IPS DF 6.9 (cell line): ENCODE measurements at regions not wholly inside any gene's neighbourhood (a gene's known extent, or its start where the extent isn't known, plus 50 kb on each side); places are given as distances from the start of the nearest gene placed in this dataset.

Experiments
- DNase-seq: peaks from one replicate; pipeline ENCODE4 v3.0.0-alpha.2; 2013; ENCODE audit warnings: low read depth, low spot score
- H3K27ac ChIP-seq: one replicate; pipeline ENCODE4 v1.5.1; 2013; ENCODE audit warnings: low read length, control low read depth
- H3K27me3 ChIP-seq: 2 replicates; pipeline ENCODE4 v1.6.1; 2013; ENCODE audit warnings: mild to moderate bottlenecking, low read length; ENCODE audit not compliant: control insufficient read depth, insufficient read depth
- H3K36me3 ChIP-seq: 2 replicates; pipeline ENCODE4 v1.6.1; 2013; ENCODE audit warnings: low read length; ENCODE audit not compliant: control insufficient read depth, insufficient read depth
- H3K4me1 ChIP-seq: 2 replicates; pipeline ENCODE4 v1.6.1; 2013; ENCODE audit warnings: low read length; ENCODE audit not compliant: control insufficient read depth, insufficient read depth
- H3K4me3 ChIP-seq: 2 replicates; pipeline ENCODE4 v1.5.1; 2013; ENCODE audit warnings: mild to moderate bottlenecking, low read length
- H3K9me3 ChIP-seq: 2 replicates; pipeline ENCODE4 v1.6.1; 2013; ENCODE audit warnings: low read length, inconsistent platforms; ENCODE audit not compliant: control insufficient read depth, insufficient read depth
- WGBS: extraction: QIAGEN DNeasy Blood & Tissue Kit; methylation state at CpG from one replicate; pipeline ENCODE4 v1.1.7; 2013; ENCODE audit warnings: mixed read lengths, missing lambda C conversion rate; ENCODE audit not compliant: insufficient read length, insufficient coverage; 5-methylcytosine and 5-hydroxymethylcytosine counted together

- DNase-seq: no peak
Observed at GRCh38 chr18:69308619-69309018, 92.1 kb upstream of the DOK6 start.

GRCh38 chr18:69326094-69326493 is 74.6 kb upstream of the DOK6 start:
- no peaks in the 10 kb centered on the region for H3K27me3 ChIP-seq
- no peak overlapping the region for H3K27ac ChIP-seq
- DNase-seq: no peak
- H3K4me3 ChIP-seq: no peak overlapping the region
- peaks cover 3% of the 10 kb centered on the region; the same call in 1 of the 2 replicates for H3K36me3 ChIP-seq
- no peaks in the 10 kb centered on the region for H3K9me3 ChIP-seq
- H3K4me1 ChIP-seq: no peaks in the 10 kb centered on the region

More at GRCh38 chr18:69308619-69309018, 92.1 kb upstream of the DOK6 start:
- H3K36me3 ChIP-seq: no peaks in the 10 kb centered on the region
- no peaks in the 10 kb centered on the region for H3K4me1 ChIP-seq
- WGBS: no CpG with 5 or more reads among the region's 2 CpGs
- no peak overlapping the region for H3K27ac ChIP-seq
- H3K4me3 ChIP-seq: no peak overlapping the region
- H3K27me3 ChIP-seq: no peaks in the 10 kb centered on the region
- no peaks in the 10 kb centered on the region for H3K9me3 ChIP-seq

- WGBS: no CpG with 5 or more reads among the region's 13 CpGs
- Histone ChIP-seq H3K36me3 (peaks cover 3% of the 10 kb centered on the region; the same call in 1 of the 2 replicates), H3K4me3 (no peak overlapping the region), H3K4me1 (no peaks in the 10 kb centered on the region), H3K27me3 (no peaks in the 10 kb centered on the region), H3K9me3 (no peaks in the 10 kb centered on the region), H3K27ac (no peak overlapping the region)
- DNase-seq: no peak
Observed at GRCh38 chr18:69328086-69328485, 72.6 kb upstream of the DOK6 start.

GRCh38 chr18:69330385-69331005 is 70.2 kb upstream of the DOK6 start:
- Histone ChIP-seq H3K27ac (no peak overlapping the region), H3K9me3 (no peaks in the 10 kb centered on the region), H3K36me3 (peaks cover 3% of the 10 kb centered on the region; the same call in 1 of the 2 replicates), H3K4me3 (no peak overlapping the region), H3K4me1 (no peaks in the 10 kb centered on the region), H3K27me3 (no peaks in the 10 kb centered on the region)
- no CpG with 5 or more reads among the region's 4 CpGs for WGBS
- DNase-seq: no peak

GRCh38 chr18:69349912-69350597 is 50.6 kb upstream of the DOK6 start:
- Histone ChIP-seq H3K9me3 (no peaks in the 10 kb centered on the region), H3K27ac (no peak overlapping the region), H3K4me3 (no peak overlapping the region), H3K4me1 (no peaks in the 10 kb centered on the region), H3K27me3 (no peaks in the 10 kb centered on the region), H3K36me3 (no peaks in the 10 kb centered on the region)
- whole genome bisulfite sequencing: no CpG with 5 or more reads among the region's 7 CpGs
- no peak for DNase-seq
